ENCODE measurements at regions not wholly inside any gene's neighbourhood (a gene's known extent, or its start where the extent isn't known, plus 50 kb on each side); places are given as distances from the start of the nearest gene placed in this dataset.

DNA sequence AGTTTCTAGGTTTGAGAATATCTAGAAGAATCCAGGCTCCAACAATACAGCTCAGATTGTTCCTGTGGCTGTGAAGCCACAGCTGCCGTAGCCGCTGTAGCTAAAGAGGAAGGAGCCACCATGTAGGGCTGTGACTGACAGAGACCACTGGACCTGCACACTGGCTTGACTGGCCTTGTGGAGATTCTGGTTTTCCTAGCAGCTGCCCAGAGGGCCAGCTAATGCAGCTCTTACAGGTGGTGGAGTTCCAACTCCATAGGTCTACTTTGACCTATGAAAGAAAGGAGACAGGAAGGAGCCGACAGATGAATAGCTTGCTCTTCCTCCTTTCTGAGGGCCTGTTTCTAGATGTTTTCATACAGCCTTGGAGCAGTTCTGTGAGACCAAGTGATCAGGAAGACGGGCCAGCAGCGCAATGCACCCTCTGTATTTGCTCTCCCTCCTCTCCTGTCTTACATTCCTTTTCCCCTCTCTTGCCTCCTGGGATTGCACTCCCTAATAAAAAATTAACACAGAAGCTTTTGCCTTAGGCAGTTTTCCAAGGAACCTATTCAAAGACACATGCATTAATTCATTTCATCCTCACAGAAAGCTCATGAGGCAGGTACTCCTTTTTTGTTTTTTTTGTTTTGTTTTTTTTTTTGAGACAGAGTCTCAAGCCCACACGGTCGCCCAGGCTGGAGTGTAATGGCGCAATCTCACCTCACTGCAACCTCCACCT lies 51.8 kb upstream of the MYB start:
- H3K27ac ChIP-seq = peak overlapping the region in 1 of 4 donors; percentile 32
- no peak for DNase-seq
- no peaks in the 10 kb centered on the region for H3K36me3 ChIP-seq
- intact Hi-C loops (cut with DNase I; ENCODE audit: low total_unique reads) = no loop called here
- H3K9me3 ChIP-seq = no peaks in the 10 kb centered on the region
- H3K27me3 ChIP-seq = no peaks in the 10 kb centered on the region
- H3K4me3 ChIP-seq = no peak overlapping the region
- H3K4me1 ChIP-seq = no peaks in the 10 kb centered on the region
- TF ChIP-seq POLR2AphosphoS5 (IDR thresholded peaks at IDR 0.05) = no peak
- no peak for TF ChIP-seq POLR2A (IDR thresholded peaks at IDR 0.05)
- no peak for TF ChIP-seq EP300 (IDR thresholded peaks at IDR 0.05; ENCODE audit: low read depth)
- TF ChIP-seq, protein P1, sequence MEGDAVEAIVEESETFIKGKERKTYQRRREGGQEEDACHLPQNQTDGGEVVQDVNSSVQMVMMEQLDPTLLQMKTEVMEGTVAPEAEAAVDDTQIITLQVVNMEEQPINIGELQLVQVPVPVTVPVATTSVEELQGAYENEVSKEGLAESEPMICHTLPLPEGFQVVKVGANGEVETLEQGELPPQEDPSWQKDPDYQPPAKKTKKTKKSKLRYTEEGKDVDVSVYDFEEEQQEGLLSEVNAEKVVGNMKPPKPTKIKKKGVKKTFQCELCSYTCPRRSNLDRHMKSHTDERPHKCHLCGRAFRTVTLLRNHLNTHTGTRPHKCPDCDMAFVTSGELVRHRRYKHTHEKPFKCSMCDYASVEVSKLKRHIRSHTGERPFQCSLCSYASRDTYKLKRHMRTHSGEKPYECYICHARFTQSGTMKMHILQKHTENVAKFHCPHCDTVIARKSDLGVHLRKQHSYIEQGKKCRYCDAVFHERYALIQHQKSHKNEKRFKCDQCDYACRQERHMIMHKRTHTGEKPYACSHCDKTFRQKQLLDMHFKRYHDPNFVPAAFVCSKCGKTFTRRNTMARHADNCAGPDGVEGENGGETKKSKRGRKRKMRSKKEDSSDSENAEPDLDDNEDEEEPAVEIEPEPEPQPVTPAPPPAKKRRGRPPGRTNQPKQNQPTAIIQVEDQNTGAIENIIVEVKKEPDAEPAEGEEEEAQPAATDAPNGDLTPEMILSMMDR (IDR thresholded peaks at IDR 0.05) = no peak
- in situ Hi-C loops (cut with MboI; ENCODE audit: low pct_ligation_motif_present in 1 of 4, low pct_unique_long_range_greater_than_20kb in 1 of 4, low sequenced_read_pairs in 3 of 4) = loop anchor here in 3 of 4 donors (25.0 kb wide), 2 partner anchors 283 to 308 kb away; no protein-coding TSS in a partner anchor
- 87 to 88% methylated on average over 6 to 8 of the region's 8 CpGs for WGBS, 2 donors (ENCODE audit: low coverage in 1 of 2)

DNA sequence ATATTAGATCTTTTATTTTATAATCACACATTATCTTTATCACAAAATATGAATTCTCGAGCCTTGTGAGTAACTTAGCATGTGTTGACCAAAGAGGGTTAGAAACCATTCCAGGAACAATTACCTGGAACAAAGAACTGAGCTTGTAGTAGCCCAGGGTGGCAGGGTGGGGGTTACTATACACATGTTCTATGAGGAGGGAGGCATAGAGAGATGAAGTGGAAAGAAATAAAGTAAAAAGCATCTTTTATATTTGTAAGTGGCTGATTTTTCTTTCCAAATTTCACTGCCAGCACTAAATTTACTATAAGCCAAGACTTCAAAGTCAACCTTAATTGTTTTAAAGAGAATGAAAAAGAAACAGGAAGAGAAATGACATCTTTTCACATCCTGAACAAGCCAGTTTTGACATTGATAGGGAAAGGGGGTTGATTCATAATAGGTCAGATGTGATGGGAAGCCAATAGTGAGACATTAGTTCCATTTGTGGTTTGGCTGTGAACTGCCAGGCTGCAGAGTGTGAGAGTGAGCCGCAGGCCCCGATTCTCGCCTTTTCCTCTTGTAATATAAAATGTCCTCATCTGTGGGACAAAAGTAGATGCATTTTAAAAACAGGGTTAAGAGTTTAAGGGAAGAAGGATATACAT lies 52.7 kb upstream of the MYB start:
- Histone ChIP-seq H3K9me3 (no peaks in the 10 kb centered on the region), H3K36me3 (no peaks in the 10 kb centered on the region), H3K4me3 (no peak overlapping the region), H3K27ac (no peak overlapping the region), H3K4me1 (no peaks in the 10 kb centered on the region), H3K27me3 (no peaks in the 10 kb centered on the region)
- TF ChIP-seq POLR2AphosphoS5 (IDR thresholded peaks at IDR 0.05) (no peak), EP300 (IDR thresholded peaks at IDR 0.05; ENCODE audit: low read depth) (no peak), POLR2A (IDR thresholded peaks at IDR 0.05) (no peak)
- TF ChIP-seq, protein P1 (IDR thresholded peaks at IDR 0.05) = no peak
- in situ Hi-C loops (cut with MboI; ENCODE audit: low pct_ligation_motif_present in 1 of 4, low pct_unique_long_range_greater_than_20kb in 1 of 4, low sequenced_read_pairs in 3 of 4) = loop anchor here in 3 of 4 donors (25.0 kb wide), 2 partner anchors 284 to 309 kb away; no protein-coding TSS in a partner anchor
- 70 to 78% methylated on average over 4 of the region's 4 CpGs for whole genome bisulfite sequencing, 2 donors (ENCODE audit: low coverage in 1 of 2)
- DNase-seq = no peak
- intact Hi-C loops (cut with DNase I; ENCODE audit: low total_unique reads) = no loop called here

DNA sequence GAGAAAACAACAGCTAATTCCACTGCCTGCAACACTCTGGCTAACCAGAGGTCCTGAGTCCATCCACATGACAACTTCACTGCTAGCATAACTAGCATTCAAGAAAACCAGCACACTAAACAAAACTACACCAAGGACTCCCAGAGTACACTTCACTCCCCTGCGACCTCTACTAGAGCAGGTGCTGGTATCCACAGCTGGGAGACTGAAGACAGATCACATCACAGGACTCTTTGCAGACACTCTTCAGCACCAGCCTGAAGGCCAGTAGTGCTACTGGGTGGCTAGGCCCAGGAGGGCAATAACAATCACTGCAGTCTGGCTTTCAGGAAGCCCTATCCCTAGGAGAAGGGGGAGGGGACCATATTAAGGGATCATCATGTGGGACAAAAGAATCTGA lies 54.4 kb upstream of the MYB start:
- H3K27ac ChIP-seq = no peak overlapping the region
- H3K9me3 ChIP-seq = no peaks in the 10 kb centered on the region
- no peaks in the 10 kb centered on the region for H3K4me1 ChIP-seq
- 78% methylated on average over 1 of the region's 1 CpG; no CpG with 5 or more reads in 1 of the 2 donors for WGBS, 2 donors (ENCODE audit: low coverage in 1 of 2)
- no peaks in the 10 kb centered on the region for H3K36me3 ChIP-seq
- intact Hi-C loops (cut with DNase I; ENCODE audit: low total_unique reads) (no loop called here), in situ Hi-C loops (cut with MboI; ENCODE audit: low pct_ligation_motif_present in 1 of 4, low pct_unique_long_range_greater_than_20kb in 1 of 4, low sequenced_read_pairs in 3 of 4) (loop anchor here in 3 of 4 donors (25.0 kb wide), 2 partner anchors 286 to 311 kb away; no protein-coding TSS in a partner anchor)
- no peak for DNase-seq
- H3K4me3 ChIP-seq = no peak overlapping the region
- TF ChIP-seq, protein P1 (IDR thresholded peaks at IDR 0.05) = no peak
- no peak for TF ChIP-seq POLR2AphosphoS5 (IDR thresholded peaks at IDR 0.05)
- no peak for TF ChIP-seq EP300 (IDR thresholded peaks at IDR 0.05; ENCODE audit: low read depth)
- no peak for TF ChIP-seq POLR2A (IDR thresholded peaks at IDR 0.05)
- H3K27me3 ChIP-seq = no peaks in the 10 kb centered on the region

DNA sequence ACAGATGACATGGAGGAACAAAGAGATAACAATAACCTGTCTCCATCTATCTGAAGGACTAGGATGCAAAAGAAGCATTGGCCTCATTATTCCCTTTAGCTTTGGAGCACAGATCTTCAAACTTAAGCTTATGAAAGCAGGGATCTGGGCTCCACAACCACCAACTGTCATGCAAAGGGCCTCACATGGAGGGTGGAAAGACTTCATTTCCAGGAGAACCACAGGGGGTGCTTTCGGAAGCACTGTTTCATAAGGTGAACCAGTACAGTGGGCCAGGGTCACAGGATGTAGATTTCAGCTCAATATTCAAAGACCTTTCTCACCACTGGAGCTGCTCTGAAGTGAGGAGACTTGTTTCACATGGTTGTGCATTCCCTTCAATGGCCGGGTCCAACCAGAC lies 55.1 kb upstream of the MYB start:
- Histone ChIP-seq H3K27me3 (no peaks in the 10 kb centered on the region), H3K4me1 (no peaks in the 10 kb centered on the region), H3K27ac (no peak overlapping the region), H3K4me3 (no peak overlapping the region), H3K9me3 (no peaks in the 10 kb centered on the region), H3K36me3 (no peaks in the 10 kb centered on the region)
- in situ Hi-C loops (cut with MboI; ENCODE audit: low pct_ligation_motif_present in 1 of 4, low pct_unique_long_range_greater_than_20kb in 1 of 4, low sequenced_read_pairs in 3 of 4) (loop anchor here in 3 of 4 donors (25.0 kb wide), 2 partner anchors 286 to 311 kb away; no protein-coding TSS in a partner anchor), intact Hi-C loops (cut with DNase I; ENCODE audit: low total_unique reads) (no loop called here)
- DNase-seq = no peak
- TF ChIP-seq POLR2AphosphoS5 (IDR thresholded peaks at IDR 0.05) (no peak), POLR2A (IDR thresholded peaks at IDR 0.05) (no peak), EP300 (IDR thresholded peaks at IDR 0.05; ENCODE audit: low read depth) (no peak)
- TF ChIP-seq, protein P1 (IDR thresholded peaks at IDR 0.05) = no peak
- WGBS, 2 donors (ENCODE audit: low coverage in 1 of 2) = 88 to 100% methylated on average over 1 to 2 of the region's 2 CpGs

Measured in transverse colon (tissue), 4 donors.